ENCODE measurements at regions not wholly inside any gene's neighbourhood (a gene's known extent, or its start where the extent isn't known, plus 50 kb on each side); places are given as distances from the start of the nearest gene placed in this dataset.

GRCh38 chr5:171600741-171601265 lies 181.4 kb downstream of the FGF18 start:
- Histone ChIP-seq H3K23ac (ENCODE audit: insufficient read length) (no peak overlapping the region), H3K9ac (replicated peaks in 1 of 4; ENCODE audit: extremely low read depth in 1 of 4, low read depth in 3 of 4, low read length in 3 of 4) (no peak overlapping the region), H4K91ac (replicated peaks; ENCODE audit: insufficient read length, low read length) (no peak overlapping the region), H2BK5ac (ENCODE audit: low read depth, low read length) (no peak overlapping the region), H3K79me2 (ENCODE audit: control insufficient read depth in 1 of 2, insufficient read depth in 2 of 2, low read length in 2 of 2) (no peaks in the 10 kb centered on the region), H3K23me2 (ENCODE audit: low read depth, low read length) (peaks cover 6% of the 10 kb centered on the region; the same call in 1 of the 2 replicates), H3K14ac (ENCODE audit: insufficient read length) (no peak overlapping the region), H3K4ac (replicated peaks; ENCODE audit: insufficient read length, low read depth, low read length) (no peak overlapping the region), H4K20me1 (replicated peaks in 1 of 2; ENCODE audit: control insufficient read depth in 1 of 2, insufficient read depth in 2 of 2, low read length in 2 of 2) (peaks cover 0 to 2% of the 10 kb centered on the region in 2 experiments), H3K4me1 (replicated peaks in 1 of 4; ENCODE audit: control insufficient read depth in 3 of 4, insufficient read depth in 4 of 4, low read length in 3 of 4) (peaks cover 0 to 6% (median 0%) of the 10 kb centered on the region in 4 experiments; a peak in 1 of 7 replicates), H3K79me1 (ENCODE audit: low read depth, low read length) (no peaks in the 10 kb centered on the region), H2AFZ (ENCODE audit: low read length) (no peak overlapping the region), H2AK5ac (ENCODE audit: low read depth, low read length) (no peak overlapping the region), H3K56ac (replicated peaks; ENCODE audit: insufficient read length, low read depth, low read length) (no peak overlapping the region), H3K36me3 (ENCODE audit: control insufficient read depth in 2 of 4, insufficient read depth in 4 of 4, low read length in 3 of 4) (no peaks in the 10 kb centered on the region), H2BK15ac (ENCODE audit: low read length) (no peak overlapping the region), H3K4me2 (ENCODE audit: insufficient read depth in 1 of 2, low read depth in 2 of 2, low read length in 2 of 2) (no peak overlapping the region), H3K4me3 (ENCODE audit: extremely low read depth in 1 of 4, insufficient read depth in 2 of 4, low read depth in 3 of 4, low read length in 4 of 4) (no peak overlapping the region), H3K18ac (ENCODE audit: extremely low read depth, low read length) (no peak overlapping the region), H3K27me3 (replicated peaks in 1 of 4; ENCODE audit: control insufficient read depth in 3 of 4, extremely low read depth in 1 of 4, insufficient read depth in 3 of 4, low read length in 3 of 4) (no peaks in the 10 kb centered on the region; a peak in 1 of 7 replicates), H4K8ac (ENCODE audit: extremely low read depth, insufficient read depth, low read length) (no peak overlapping the region), H3K27ac (ENCODE audit: low read depth, low read length) (no peak overlapping the region), H2BK120ac (replicated peaks; ENCODE audit: low read depth, low read length) (no peak overlapping the region), H3K9me3 (ENCODE audit: insufficient read depth in 2 of 2, low read depth in 1 of 2, low read length in 1 of 2) (no peaks in the 10 kb centered on the region), H2BK12ac (ENCODE audit: low read depth, low read length) (no peak overlapping the region), H4K5ac (ENCODE audit: insufficient read length, low read depth, low read length) (no peak overlapping the region), H2BK20ac (ENCODE audit: low read length) (no peak overlapping the region)
- ChIA-PET CTCF (ENCODE audit: partially characterized antibody) (interaction anchor here (1.0 to 2.1 kb wide), 6 partner anchors 10 to 438 kb away, joined by 3 to 10 read pairs (median 4); no protein-coding TSS in a partner anchor), POLR2A (ENCODE audit: partially characterized antibody) (interaction anchor here (1.3 kb wide), 1 partner anchor 10 kb away, joined by 3 read pairs; no protein-coding TSS in a partner anchor)
- 86% methylated on average over 7 of the region's 8 CpGs; no CpG with 5 or more reads in 1 of the 2 experiments for WGBS, 2 experiments (ENCODE audit: extremely low coverage in 1 of 2, insufficient coverage in 1 of 2, insufficient read length in 1 of 2, insufficient replicate concordance in 2 of 2, low coverage in 1 of 2, low lambda C conversion rate in 2 of 2, missing lambda C conversion rate in 1 of 2)
- TF ChIP-seq NRF1 (IDR thresholded peaks at IDR 0.05; ENCODE audit: low read depth, low read length): no peak
- DNase-seq (ENCODE audit: low read depth in 1 of 2, low spot score in 2 of 2): no peak
- FAIRE-seq: no peak

All from H1 (cell line).